ENCODE measurements at regions not wholly inside any gene's neighbourhood (a gene's known extent, or its start where the extent isn't known, plus 50 kb on each side); places are given as distances from the start of the nearest gene placed in this dataset.

DNA sequence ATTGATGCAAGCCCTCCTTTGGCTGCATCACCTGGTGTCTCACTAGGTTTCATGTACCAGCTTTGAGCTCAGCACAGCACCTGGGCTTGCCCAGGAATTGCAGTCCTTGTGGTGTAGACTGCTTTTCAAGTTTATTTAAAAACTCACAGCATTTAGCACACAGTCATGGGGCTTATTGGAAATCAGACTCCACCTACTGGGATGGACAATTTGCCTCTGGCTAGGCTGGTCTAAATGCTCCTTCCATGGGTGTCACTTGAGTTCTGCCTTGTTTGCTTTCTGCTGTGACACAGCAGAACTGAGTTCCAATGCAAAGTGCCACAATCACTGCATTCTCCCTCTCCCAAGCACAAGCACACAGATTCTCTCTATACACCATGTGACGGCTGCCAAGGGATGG lies 453.3 kb downstream of the GABRG2 start:
- Histone ChIP-seq H3K36me3 (ENCODE audit: control insufficient read depth, insufficient read depth, low read length) (no peaks in the 10 kb centered on the region), H3K9me3 (ENCODE audit: control insufficient read depth, insufficient read depth, low read length) (peaks cover 4% of the 10 kb centered on the region), H3K27me3 (ENCODE audit: control insufficient read depth, insufficient read depth, low read length) (no peaks in the 10 kb centered on the region), H3K27ac (ENCODE audit: low read length) (no peak overlapping the region), H3K4me1 (ENCODE audit: control insufficient read depth, insufficient read depth, low read length) (no peaks in the 10 kb centered on the region), H3K4me3 (ENCODE audit: low read length) (no peak overlapping the region)
- TF ChIP-seq, protein P1, sequence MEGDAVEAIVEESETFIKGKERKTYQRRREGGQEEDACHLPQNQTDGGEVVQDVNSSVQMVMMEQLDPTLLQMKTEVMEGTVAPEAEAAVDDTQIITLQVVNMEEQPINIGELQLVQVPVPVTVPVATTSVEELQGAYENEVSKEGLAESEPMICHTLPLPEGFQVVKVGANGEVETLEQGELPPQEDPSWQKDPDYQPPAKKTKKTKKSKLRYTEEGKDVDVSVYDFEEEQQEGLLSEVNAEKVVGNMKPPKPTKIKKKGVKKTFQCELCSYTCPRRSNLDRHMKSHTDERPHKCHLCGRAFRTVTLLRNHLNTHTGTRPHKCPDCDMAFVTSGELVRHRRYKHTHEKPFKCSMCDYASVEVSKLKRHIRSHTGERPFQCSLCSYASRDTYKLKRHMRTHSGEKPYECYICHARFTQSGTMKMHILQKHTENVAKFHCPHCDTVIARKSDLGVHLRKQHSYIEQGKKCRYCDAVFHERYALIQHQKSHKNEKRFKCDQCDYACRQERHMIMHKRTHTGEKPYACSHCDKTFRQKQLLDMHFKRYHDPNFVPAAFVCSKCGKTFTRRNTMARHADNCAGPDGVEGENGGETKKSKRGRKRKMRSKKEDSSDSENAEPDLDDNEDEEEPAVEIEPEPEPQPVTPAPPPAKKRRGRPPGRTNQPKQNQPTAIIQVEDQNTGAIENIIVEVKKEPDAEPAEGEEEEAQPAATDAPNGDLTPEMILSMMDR (IDR thresholded peaks at IDR 0.05), result no peak
- peaks cover 0 to 7% of the 10 kb centered on the region in 2 donors for H3K4me1 Mint-ChIP-seq
- intact Hi-C loops (cut with micrococcal nuclease), result no loop called here
- peaks cover 13 to 14% of the 10 kb centered on the region in 2 donors for H3K9me3 Mint-ChIP-seq
- ATAC-seq (no peak), DNase-seq (no peak)
- H3K36me3 Mint-ChIP-seq, result peaks cover 18% of the 10 kb centered on the region
- no peaks in the 10 kb centered on the region for H3K27me3 Mint-ChIP-seq (ENCODE audit: low read depth in 2 of 2)
- no peak overlapping the region for H3K4me3 Mint-ChIP-seq
- 80% methylated on average over 1 of the region's 1 CpG for WGBS (ENCODE audit: insufficient coverage)
- H3K27ac Mint-ChIP-seq, result no peak overlapping the region

GRCh38 chr5:162529209-162529608 lies 461.6 kb downstream of the GABRG2 start:
- peaks cover 0 to 4% of the 10 kb centered on the region in 2 donors for H3K9me3 Mint-ChIP-seq
- no peak overlapping the region for H3K27ac ChIP-seq (ENCODE audit: low read length)
- DNase-seq (no peak), ATAC-seq (no peak)
- no peak overlapping the region for H3K4me3 ChIP-seq (ENCODE audit: low read length)
- H3K4me1 ChIP-seq (ENCODE audit: control insufficient read depth, insufficient read depth, low read length), result no peaks in the 10 kb centered on the region
- no CpG with 5 or more reads among the region's 1 CpG for WGBS (ENCODE audit: insufficient coverage)
- TF ChIP-seq, protein P1 (IDR thresholded peaks at IDR 0.05), result no peak
- peak overlapping the region; percentile 72 for H3K4me3 Mint-ChIP-seq
- H3K27me3 ChIP-seq (ENCODE audit: control insufficient read depth, insufficient read depth, low read length), result no peaks in the 10 kb centered on the region
- intact Hi-C loops (cut with micrococcal nuclease), result no loop called here
- H3K27me3 Mint-ChIP-seq (ENCODE audit: low read depth in 2 of 2), result no peaks in the 10 kb centered on the region
- peaks cover 22 to 31% of the 10 kb centered on the region in 2 donors for H3K4me1 Mint-ChIP-seq
- H3K36me3 ChIP-seq (ENCODE audit: control insufficient read depth, insufficient read depth, low read length), result no peaks in the 10 kb centered on the region
- H3K27ac Mint-ChIP-seq, result peak overlapping the region; percentile 54 to 65
- no peaks in the 10 kb centered on the region for H3K36me3 Mint-ChIP-seq
- H3K9me3 ChIP-seq (ENCODE audit: control insufficient read depth, insufficient read depth, low read length), result no peaks in the 10 kb centered on the region

DNA sequence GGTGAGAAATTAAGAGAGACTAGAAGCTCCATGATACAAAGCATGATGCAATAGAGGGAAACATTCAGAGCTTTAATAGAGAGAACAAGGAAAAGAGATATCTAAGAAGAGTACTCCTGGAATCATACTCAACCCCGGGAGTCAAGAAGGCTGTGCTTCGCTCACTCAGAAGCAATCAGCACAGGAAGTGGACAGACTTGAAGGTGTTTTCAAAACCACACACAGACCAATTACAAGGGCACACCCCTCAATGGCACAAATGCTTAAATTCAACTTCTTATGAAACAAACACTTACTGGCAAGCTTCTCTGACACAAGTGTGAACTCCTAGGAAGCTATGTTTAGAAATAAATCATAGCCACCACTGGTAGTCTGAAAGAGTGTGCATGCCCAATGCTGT lies 462.3 kb downstream of the GABRG2 start:
- ATAC-seq (peak in 2 of 3 donors; percentile 80 to 85), DNase-seq (no peak)
- Mint-ChIP-seq H3K4me1 (peaks cover 22 to 31% of the 10 kb centered on the region in 2 donors), H3K36me3 (no peaks in the 10 kb centered on the region), H3K27me3 (ENCODE audit: low read depth in 2 of 2) (no peaks in the 10 kb centered on the region), H3K27ac (peak overlapping the region; percentile 54 to 65), H3K4me3 (peak overlapping the region; percentile 72), H3K9me3 (peaks cover 0 to 4% of the 10 kb centered on the region in 2 donors)
- WGBS (ENCODE audit: insufficient coverage), result 50% methylated on average over 2 of the region's 2 CpGs
- no peaks in the 10 kb centered on the region for H3K27me3 ChIP-seq (ENCODE audit: control insufficient read depth, insufficient read depth, low read length)
- no peaks in the 10 kb centered on the region for H3K36me3 ChIP-seq (ENCODE audit: control insufficient read depth, insufficient read depth, low read length)
- intact Hi-C loops (cut with micrococcal nuclease), result no loop called here
- no peak overlapping the region for H3K4me3 ChIP-seq (ENCODE audit: low read length)
- TF ChIP-seq, protein P1 (IDR thresholded peaks at IDR 0.05), result no peak
- no peak overlapping the region for H3K27ac ChIP-seq (ENCODE audit: low read length)
- H3K4me1 ChIP-seq (ENCODE audit: control insufficient read depth, insufficient read depth, low read length), result no peaks in the 10 kb centered on the region
- H3K9me3 ChIP-seq (ENCODE audit: control insufficient read depth, insufficient read depth, low read length), result no peaks in the 10 kb centered on the region

DNA sequence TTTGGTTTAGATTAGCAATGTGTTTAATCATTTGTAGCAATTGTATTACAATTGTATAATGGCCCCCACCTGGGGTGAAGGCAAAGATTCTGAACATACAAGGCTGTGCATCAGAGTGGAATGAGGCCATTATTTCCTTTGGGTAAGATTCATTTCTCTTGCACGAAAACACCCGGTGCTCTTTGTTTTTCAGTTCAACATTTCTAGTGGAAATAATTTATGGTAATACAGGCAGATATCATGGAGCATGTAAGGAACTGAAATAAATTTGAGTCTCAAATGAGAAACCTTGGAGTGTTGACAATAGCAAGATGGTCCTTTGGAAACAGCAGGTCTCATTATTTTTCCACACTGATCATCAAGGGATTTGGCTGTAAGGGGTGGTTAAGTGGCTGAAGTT lies 475.9 kb downstream of the GABRG2 start:
- Histone ChIP-seq H3K27ac (ENCODE audit: low read length) (no peak overlapping the region), H3K4me1 (ENCODE audit: control insufficient read depth, insufficient read depth, low read length) (no peaks in the 10 kb centered on the region), H3K27me3 (ENCODE audit: control insufficient read depth, insufficient read depth, low read length) (no peaks in the 10 kb centered on the region), H3K4me3 (ENCODE audit: low read length) (no peak overlapping the region), H3K9me3 (ENCODE audit: control insufficient read depth, insufficient read depth, low read length) (no peaks in the 10 kb centered on the region), H3K36me3 (ENCODE audit: control insufficient read depth, insufficient read depth, low read length) (no peaks in the 10 kb centered on the region)
- Mint-ChIP-seq H3K27ac (no peak overlapping the region), H3K4me3 (no peak overlapping the region), H3K9me3 (peaks cover 3 to 5% of the 10 kb centered on the region in 2 donors), H3K4me1 (no peaks in the 10 kb centered on the region), H3K36me3 (no peaks in the 10 kb centered on the region), H3K27me3 (ENCODE audit: low read depth in 2 of 2) (no peaks in the 10 kb centered on the region)
- DNase-seq (no peak), ATAC-seq (no peak)
- TF ChIP-seq, protein P1 (IDR thresholded peaks at IDR 0.05), result no peak
- intact Hi-C loops (cut with micrococcal nuclease), result no loop called here
- WGBS (ENCODE audit: insufficient coverage), result 94% methylated on average over 2 of the region's 2 CpGs

All from natural killer cell (primary cell).